GM18520 (cell line): ENCODE measurements at regions not wholly inside any gene's neighbourhood (a gene's known extent, or its start where the extent isn't known, plus 50 kb on each side); places are given as distances from the start of the nearest gene placed in this dataset.
"Not testable (repeated sequence)": the region's sequence is repeated elsewhere in the genome, so short reads cannot be mapped to it uniquely, and the experiment has no call there.

Experiments
- ATAC-seq: cut with Tn5 transposase; IDR thresholded peaks from one replicate; pipeline ENCODE4 v1.9.1; 2021; ENCODE audit not compliant: unreplicated experiment

- no peak for ATAC-seq
These were observed 452.9 kb downstream of the TMEM135 start for GRCh38 chr11:87490671-87491070.

DNA sequence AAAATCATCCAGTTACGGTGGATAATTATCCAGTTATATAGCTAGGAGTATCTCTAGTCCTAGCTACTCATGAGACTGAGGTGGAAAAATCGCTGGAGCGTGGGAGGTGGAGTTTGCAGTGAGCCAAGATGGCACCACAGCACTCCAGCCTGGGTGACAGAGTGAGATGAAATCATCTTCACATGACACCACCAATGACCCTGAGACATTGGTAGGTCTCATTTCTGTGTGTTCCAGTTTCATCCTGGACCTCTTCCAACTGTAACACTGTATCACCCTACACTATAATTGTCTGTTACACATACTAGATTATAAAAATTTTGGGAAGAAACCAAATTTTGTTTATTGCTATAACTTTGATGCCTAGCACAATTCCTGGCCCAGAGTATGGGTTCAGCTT lies 446.8 kb downstream of the TMEM135 start:
- ATAC-seq: no peak

GRCh38 chr11:87477321-87477720 lies 439.6 kb downstream of the TMEM135 start:
- no peak for ATAC-seq

DNA sequence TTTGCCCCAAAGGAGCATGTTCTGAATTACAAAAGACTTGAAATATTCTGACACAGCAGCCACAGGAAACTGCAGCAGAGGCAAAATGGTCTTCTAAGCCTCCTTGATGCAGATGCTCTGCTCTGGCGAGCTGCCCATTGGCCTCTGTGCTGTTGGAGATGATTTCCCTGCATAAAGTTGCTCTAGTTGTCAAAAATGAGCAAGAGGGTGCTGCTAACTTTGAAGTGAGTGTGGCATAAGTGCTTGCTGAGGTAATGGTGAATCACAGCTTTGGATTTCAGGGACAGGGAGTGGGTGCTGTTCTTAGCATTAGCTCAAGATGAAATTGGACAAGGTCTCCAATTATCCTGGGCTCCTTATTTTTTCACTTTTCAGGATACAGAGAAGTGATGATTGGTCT lies 435.4 kb downstream of the TMEM135 start:
- ATAC-seq: no peak

DNA sequence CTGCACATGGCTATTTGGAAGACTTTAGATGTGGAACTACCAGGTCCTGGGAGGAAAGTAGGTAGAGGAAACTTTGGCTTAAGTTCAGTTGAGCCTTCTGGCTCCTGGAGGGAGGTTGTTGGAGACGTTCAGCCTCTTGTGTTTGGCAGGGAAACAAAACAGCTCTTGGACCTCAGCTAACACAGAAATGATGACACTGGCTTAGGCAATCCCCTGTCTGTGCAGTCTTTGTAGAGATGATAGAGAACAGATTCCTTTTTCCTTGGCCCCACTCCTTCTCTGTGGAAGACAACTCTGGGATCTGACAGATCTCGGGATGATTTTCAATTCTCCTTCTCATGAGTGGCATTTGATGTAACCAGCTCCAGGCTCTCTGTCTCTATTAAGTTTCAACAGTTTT lies 428.5 kb downstream of the TMEM135 start:
- ATAC-seq: no peak

GRCh38 chr11:87465716-87466115 lies 428.0 kb downstream of the TMEM135 start:
- no peak for ATAC-seq

GRCh38 chr11:87463486-87464102 lies 425.9 kb downstream of the TMEM135 start:
- no peak for ATAC-seq

- ATAC-seq: no peak
These were observed 424.4 kb downstream of the TMEM135 start for GRCh38 chr11:87462171-87462570.

DNA sequence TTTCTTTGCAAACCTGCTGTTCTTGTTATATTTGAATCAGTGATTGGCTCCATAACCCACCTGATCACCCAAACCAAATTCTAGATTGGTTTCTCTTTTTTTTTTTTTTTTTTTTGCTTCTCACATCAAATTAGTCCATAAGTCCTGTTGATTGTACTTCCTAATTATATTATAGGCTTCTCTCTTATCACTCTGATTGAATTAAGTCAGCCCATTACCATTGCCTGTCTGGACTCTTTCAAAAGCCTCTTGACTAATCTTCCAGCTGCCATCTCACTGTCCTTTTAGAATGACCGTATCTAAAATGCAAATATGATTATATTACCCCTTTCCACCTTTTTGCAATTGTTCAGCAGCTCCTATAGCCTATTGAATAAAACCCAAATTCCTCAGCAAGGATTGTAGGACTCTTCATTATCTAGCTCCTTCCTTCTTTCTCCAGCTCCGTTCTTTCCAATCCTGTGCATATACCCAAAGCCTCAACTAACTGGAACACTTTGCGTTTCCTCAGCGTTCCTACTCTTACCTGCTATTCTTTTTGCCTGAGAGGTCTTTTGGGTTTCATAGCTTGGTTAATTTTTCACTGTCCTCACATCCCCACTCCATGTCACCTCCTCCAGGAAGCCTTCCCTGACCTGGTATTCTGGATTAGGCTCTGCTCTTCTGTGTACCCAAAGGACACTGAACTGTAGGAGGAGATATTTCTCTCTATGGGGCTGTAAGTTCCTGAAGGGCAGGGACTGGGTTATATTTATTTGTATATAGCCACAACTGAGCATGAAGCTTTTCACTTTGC lies 423.3 kb downstream of the TMEM135 start:
- ATAC-seq: no peak

DNA sequence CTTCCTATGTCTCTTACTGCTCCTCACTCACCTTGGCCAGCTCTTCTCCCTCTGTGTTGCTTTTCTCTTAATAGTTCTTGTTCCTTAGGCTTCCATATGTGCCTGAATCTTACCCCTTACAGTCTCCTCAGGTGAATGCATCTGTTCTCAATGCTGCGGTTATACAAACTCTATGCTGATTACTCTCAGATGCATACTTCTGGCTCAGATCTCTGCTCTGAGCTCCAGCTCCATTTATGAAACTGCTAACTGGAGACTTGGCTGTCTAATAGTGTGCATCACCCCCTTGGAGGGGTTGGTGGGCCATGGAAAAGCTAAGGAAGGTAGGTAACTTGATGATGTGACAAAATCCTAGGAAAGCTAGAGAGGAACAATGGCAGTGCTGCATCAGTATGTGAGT lies 422.5 kb downstream of the TMEM135 start:
- ATAC-seq: no peak

GRCh38 chr11:87459351-87459750 lies 421.6 kb downstream of the TMEM135 start:
- no peak for ATAC-seq

- ATAC-seq: peak; percentile 54
These were observed 418.8 kb downstream of the TMEM135 start for GRCh38 chr11:87456499-87456898.

DNA sequence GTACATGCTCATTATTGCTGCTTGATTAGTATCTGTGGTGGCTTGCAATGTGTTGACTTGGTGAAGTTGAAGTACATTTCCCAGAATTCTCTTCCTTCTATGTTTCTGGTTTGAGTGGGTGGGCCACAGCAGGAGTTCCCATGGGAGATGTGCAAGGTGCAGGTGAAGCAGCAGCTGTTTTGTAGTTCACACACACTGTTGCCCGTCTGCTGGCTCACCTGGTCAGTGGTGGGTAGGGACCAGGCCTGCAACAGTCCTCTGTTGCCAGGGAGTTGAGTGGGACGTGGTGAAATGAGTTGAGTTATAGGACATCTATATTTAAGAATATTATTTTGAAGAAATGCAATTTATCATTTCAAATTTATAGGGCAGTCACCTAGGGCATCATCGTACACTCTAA lies 417.4 kb downstream of the TMEM135 start:
- ATAC-seq: no peak

DNA sequence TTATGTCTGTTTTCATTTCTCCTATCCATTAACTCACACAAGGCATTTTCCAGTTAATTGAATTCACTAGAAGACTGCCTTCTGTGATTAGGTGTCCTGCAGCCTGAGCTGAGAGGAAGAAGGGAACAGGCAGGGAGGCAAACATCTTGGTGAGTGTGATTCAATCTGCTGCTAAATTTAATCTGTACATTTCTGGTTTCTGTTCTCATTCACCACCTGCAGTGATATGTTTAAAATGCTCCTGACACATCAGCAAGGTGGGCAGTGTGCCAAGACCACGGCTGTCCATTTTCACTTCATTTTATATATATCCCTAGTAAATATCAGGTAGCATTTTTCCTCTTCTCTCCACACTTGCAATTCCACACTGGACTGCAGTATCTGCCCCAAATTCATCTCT lies 416.5 kb downstream of the TMEM135 start:
- ATAC-seq: peak; percentile 36

DNA sequence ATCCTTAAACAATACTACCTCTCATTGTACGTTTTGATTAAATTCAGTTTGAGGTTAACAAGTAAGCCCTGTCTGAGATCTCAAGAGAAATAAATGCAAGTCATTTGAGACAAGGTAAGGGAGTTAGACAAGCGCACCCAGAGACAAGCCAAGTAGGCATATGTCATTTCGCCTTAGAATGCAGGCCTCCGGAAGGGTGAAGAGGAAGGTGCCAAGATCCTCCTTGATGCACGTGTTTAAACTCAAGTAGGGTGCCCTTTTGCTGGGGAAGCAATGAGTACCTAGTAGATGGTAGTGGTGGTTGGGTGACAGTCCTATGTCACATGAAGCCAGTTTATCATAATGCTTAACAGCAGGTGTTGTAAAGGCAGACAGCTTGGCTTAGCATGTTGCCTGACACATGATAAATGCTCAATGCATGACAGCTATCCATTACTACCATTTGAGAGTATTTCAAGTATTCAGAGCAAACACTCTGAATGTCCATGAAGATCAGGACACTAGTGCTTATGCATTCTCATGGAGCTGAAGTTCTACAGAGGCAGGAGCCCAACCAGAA lies 415.9 kb downstream of the TMEM135 start:
- peak; percentile 5 for ATAC-seq

GRCh38 chr11:87452025-87452424 lies 414.3 kb downstream of the TMEM135 start:
- ATAC-seq: not testable (repeated sequence)

GRCh38 chr11:87451395-87451794 lies 413.7 kb downstream of the TMEM135 start:
- ATAC-seq: no peak

- no peak for ATAC-seq
These were observed 409.9 kb downstream of the TMEM135 start for GRCh38 chr11:87447606-87448005.

DNA sequence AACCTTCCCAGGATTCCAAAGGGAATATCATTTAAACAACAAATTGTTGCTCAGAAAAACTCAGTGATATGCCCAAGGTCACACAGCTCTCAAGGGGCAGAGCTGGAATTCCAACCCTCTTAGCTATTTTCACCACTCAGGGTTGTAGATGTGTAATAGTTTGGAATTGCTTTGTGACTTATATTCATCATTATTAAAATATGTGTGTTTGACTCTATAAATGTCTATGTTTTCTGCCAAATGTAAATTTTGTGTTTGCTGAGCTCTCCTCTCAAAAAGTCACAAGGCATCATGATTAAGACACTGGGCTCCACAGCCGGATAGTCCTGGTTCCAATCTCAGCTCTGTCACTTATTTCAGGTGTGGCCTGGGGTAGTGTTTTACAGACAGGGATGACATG lies 407.3 kb downstream of the TMEM135 start:
- ATAC-seq: no peak

GRCh38 chr11:87443707-87444106 lies 406.0 kb downstream of the TMEM135 start:
- ATAC-seq: no peak

- ATAC-seq: no peak
These were observed 402.5 kb downstream of the TMEM135 start for GRCh38 chr11:87440076-87440770.

GRCh38 chr11:87438416-87438815 lies 400.7 kb downstream of the TMEM135 start:
- ATAC-seq: no peak
